Esophagus muscularis mucosa (tissue), 4 donors: ENCODE measurements at regions not wholly inside any gene's neighbourhood (a gene's known extent, or its start where the extent isn't known, plus 50 kb on each side); places are given as distances from the start of the nearest gene placed in this dataset.

Experiments used
- DNase-seq: peaks from one replicate; pipeline ENCODE4 v3.0.0-alpha.2; 2017; ENCODE audit errors: extremely low spot score
- H3K27ac ChIP-seq, 4 donors: fragments of 200-600 bp; sonication (generic); replicated peaks in 1 of 4; 1 replicate in 3 of 4; 2 replicates in 1 of 4; pipeline ENCODE4 v1.5.1; 2016 to 2019; ENCODE audit warnings: mild to moderate bottlenecking in 1 of 4
- H3K27me3 ChIP-seq, 4 donors: fragments of 200-600 bp; sonication (generic); one replicate each; pipeline versions ENCODE4 v1.5.1 to v1.6.0; 2016 to 2019
- H3K36me3 ChIP-seq, 4 donors: fragments of 200-600 bp; sonication (generic); one replicate each; pipeline ENCODE4 v1.5.1; 2016 to 2019
- H3K4me1 ChIP-seq, 4 donors: fragments of 200-600 bp; sonication (generic); one replicate each; pipeline ENCODE4 v1.5.1; 2016 to 2019
- H3K4me3 ChIP-seq, 4 donors: fragments of 200-600 bp; sonication (generic); 1 replicate in 2 of 4; 2 replicates in 2 of 4; pipeline ENCODE4 v1.5.1; 2016 to 2019; ENCODE audit warnings: mild to moderate bottlenecking in 4 of 4, moderate library complexity in 1 of 4
- H3K9me3 ChIP-seq, 4 donors: fragments of 200-600 bp; sonication (generic); 1 replicate in 3 of 4; 2 replicates in 1 of 4; pipeline ENCODE4 v1.5.1; 2016 to 2019
- EP300 ChIP-seq: sonication (generic); formaldehyde crosslinking; IDR thresholded peaks from one replicate; pipeline ENCODE4 v1.6.1; 2017; ENCODE audit warnings: antibody characterized with exemption
- POLR2A ChIP-seq: fragments of 450-650 bp; IDR thresholded peaks from one replicate; pipeline ENCODE4 v1.6.1; 2017; ENCODE audit warnings: antibody characterized with exemption, moderate library complexity, mild to moderate bottlenecking, low read depth
- POLR2AphosphoS5 ChIP-seq, 2 donors: sonication (generic); formaldehyde crosslinking; IDR thresholded peaks; one replicate each; pipeline ENCODE4 v1.6.1; 2017; ENCODE audit warnings: antibody characterized with exemption in 2 of 2
- WGBS: methylation state at CpG from one replicate; pipeline ENCODE4 v1.1.5; 2018; 5-methylcytosine and 5-hydroxymethylcytosine counted together
- intact Hi-C: fragments of 100-400 bp; cut with DNase I; formaldehyde crosslinking; loops from one replicate; pipeline ENCODE4 v1.15.1; 2023
- TF ChIP-seq, protein P1 (sequence below), 3 experiments: fragments of 200-600 bp in 2 of 3; fragments of 450-650 bp in 1 of 3; sonication (generic) in 2 of 3; IDR thresholded peaks; one replicate each; pipeline ENCODE4 v1.5.1; 2017 to 2019; ENCODE audit warnings: antibody characterized with exemption in 3 of 3, mild to moderate bottlenecking in 2 of 3, moderate library complexity in 1 of 3

DNA sequence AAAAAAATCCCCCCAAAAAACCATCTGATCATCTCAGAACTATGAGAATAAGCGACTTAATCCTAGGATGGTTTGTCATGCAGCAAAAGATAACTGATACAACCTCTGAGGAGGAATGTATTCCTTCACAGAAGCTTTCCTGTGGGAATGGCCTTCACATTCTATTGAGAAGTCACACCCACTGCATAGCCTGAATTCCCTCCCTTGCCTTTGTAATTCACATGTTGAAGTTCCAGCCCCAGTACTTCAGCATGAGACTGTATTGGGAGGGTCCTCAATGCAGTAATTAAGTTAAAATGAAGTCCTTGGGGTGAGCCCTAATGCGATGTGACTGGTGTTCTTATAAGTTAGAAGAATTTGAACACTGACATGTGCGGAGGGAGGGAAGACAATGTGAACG lies 395.2 kb downstream of the TUSC7 start:
- DNase-seq: no peak
- H3K27ac ChIP-seq: no peak overlapping the region
- peaks cover 0 to 3% (median 0%) of the 10 kb centered on the region in 4 donors for H3K9me3 ChIP-seq
- intact Hi-C loops: no loop called here
- no peaks in the 10 kb centered on the region for H3K4me1 ChIP-seq
- WGBS: 95% methylated on average over 4 of the region's 4 CpGs
- no peak for TF ChIP-seq POLR2AphosphoS5 (IDR thresholded peaks at IDR 0.05)
- no peak for TF ChIP-seq POLR2A
- no peak for TF ChIP-seq EP300
- TF ChIP-seq, protein P1, sequence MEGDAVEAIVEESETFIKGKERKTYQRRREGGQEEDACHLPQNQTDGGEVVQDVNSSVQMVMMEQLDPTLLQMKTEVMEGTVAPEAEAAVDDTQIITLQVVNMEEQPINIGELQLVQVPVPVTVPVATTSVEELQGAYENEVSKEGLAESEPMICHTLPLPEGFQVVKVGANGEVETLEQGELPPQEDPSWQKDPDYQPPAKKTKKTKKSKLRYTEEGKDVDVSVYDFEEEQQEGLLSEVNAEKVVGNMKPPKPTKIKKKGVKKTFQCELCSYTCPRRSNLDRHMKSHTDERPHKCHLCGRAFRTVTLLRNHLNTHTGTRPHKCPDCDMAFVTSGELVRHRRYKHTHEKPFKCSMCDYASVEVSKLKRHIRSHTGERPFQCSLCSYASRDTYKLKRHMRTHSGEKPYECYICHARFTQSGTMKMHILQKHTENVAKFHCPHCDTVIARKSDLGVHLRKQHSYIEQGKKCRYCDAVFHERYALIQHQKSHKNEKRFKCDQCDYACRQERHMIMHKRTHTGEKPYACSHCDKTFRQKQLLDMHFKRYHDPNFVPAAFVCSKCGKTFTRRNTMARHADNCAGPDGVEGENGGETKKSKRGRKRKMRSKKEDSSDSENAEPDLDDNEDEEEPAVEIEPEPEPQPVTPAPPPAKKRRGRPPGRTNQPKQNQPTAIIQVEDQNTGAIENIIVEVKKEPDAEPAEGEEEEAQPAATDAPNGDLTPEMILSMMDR (IDR thresholded peaks at IDR 0.05): no peak
- no peaks in the 10 kb centered on the region for H3K36me3 ChIP-seq
- no peak overlapping the region for H3K4me3 ChIP-seq
- H3K27me3 ChIP-seq: no peaks in the 10 kb centered on the region

DNA sequence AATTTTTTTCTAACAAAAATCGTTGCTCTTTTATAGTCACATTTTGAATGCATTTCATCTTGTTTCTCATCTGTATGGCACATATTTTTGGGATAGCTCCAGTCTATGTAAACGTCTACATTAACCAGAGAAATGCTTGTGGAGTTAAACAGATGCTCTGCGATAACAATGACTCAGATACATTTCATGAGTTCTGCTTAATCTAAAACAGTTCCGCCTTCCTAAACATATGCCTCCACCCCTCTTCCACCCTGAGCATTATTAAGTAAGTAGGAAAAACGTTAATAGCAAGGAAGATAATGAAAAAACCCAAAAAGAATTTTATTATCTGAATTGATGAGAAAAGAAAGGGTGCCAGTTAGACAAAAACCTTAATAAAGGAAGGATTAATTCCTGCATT lies 396.1 kb downstream of the TUSC7 start:
- no peaks in the 10 kb centered on the region for H3K4me1 ChIP-seq
- H3K27ac ChIP-seq: no peak overlapping the region
- no peak for DNase-seq
- H3K4me3 ChIP-seq: no peak overlapping the region
- 61% methylated on average over 5 of the region's 5 CpGs for whole genome bisulfite sequencing
- no peak for TF ChIP-seq POLR2AphosphoS5 (IDR thresholded peaks at IDR 0.05)
- TF ChIP-seq, protein P1 (IDR thresholded peaks at IDR 0.05): no peak
- intact Hi-C loops: no loop called here
- peaks cover 0 to 3% (median 0%) of the 10 kb centered on the region in 4 donors for H3K9me3 ChIP-seq
- H3K27me3 ChIP-seq: no peaks in the 10 kb centered on the region
- H3K36me3 ChIP-seq: no peaks in the 10 kb centered on the region

GRCh38 chr3:117106396-117106795 lies 396.8 kb downstream of the TUSC7 start:
- WGBS: 82% methylated on average over 2 of the region's 2 CpGs
- no peak for TF ChIP-seq EP300
- TF ChIP-seq, protein P1 (IDR thresholded peaks at IDR 0.05): no peak
- TF ChIP-seq POLR2A: no peak
- no peak for TF ChIP-seq POLR2AphosphoS5 (IDR thresholded peaks at IDR 0.05)
- Histone ChIP-seq H3K9me3 (no peaks in the 10 kb centered on the region), H3K4me3 (no peak overlapping the region), H3K27ac (no peak overlapping the region), H3K27me3 (no peaks in the 10 kb centered on the region), H3K36me3 (no peaks in the 10 kb centered on the region), H3K4me1 (no peaks in the 10 kb centered on the region)
- DNase-seq: no peak
- intact Hi-C loops: no loop called here

DNA sequence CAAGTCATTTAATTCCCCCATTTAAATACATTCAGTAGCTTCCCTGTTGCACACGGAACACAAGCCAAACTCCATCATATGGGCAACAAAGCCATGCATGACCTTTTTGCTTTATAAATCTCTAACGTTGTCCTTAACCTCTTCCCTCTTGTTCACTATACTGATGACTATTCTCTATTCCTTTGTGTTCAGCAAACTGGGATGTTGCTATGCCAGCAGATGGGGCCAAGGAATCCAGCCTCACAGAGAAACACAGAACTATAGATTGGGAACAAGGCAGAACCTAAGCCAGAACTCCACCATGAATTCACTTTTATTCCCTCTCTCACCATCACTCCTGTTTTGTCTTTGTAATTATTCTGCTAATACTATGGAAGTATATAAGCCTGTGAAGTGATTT lies 398.4 kb downstream of the TUSC7 start:
- Histone ChIP-seq H3K36me3 (no peaks in the 10 kb centered on the region), H3K4me3 (no peak overlapping the region), H3K27me3 (no peaks in the 10 kb centered on the region), H3K27ac (no peak overlapping the region), H3K4me1 (no peaks in the 10 kb centered on the region), H3K9me3 (no peaks in the 10 kb centered on the region)
- TF ChIP-seq POLR2AphosphoS5 (IDR thresholded peaks at IDR 0.05): no peak
- no peak for TF ChIP-seq EP300
- no peak for TF ChIP-seq POLR2A
- intact Hi-C loops: no loop called here
- 86% methylated on average over 2 of the region's 2 CpGs for WGBS
- no peak for DNase-seq

- no peak for DNase-seq
- no peaks in the 10 kb centered on the region for H3K9me3 ChIP-seq
- H3K27me3 ChIP-seq: no peaks in the 10 kb centered on the region
- TF ChIP-seq POLR2A: no peak
- no peak for TF ChIP-seq EP300
- TF ChIP-seq, protein P1 (IDR thresholded peaks at IDR 0.05): no peak
- TF ChIP-seq POLR2AphosphoS5 (IDR thresholded peaks at IDR 0.05): no peak
- H3K4me3 ChIP-seq: no peak overlapping the region
- WGBS: 73% methylated on average over 6 of the region's 6 CpGs
- no peaks in the 10 kb centered on the region for H3K36me3 ChIP-seq
- H3K4me1 ChIP-seq: no peaks in the 10 kb centered on the region
- intact Hi-C loops: no loop called here
- H3K27ac ChIP-seq: no peak overlapping the region
These were observed 399.6 kb downstream of the TUSC7 start for GRCh38 chr3:117109178-117109577.
